ENCODE measurements at regions not wholly inside any gene's neighbourhood (a gene's known extent, or its start where the extent isn't known, plus 50 kb on each side); places are given as distances from the start of the nearest gene placed in this dataset.

DNA sequence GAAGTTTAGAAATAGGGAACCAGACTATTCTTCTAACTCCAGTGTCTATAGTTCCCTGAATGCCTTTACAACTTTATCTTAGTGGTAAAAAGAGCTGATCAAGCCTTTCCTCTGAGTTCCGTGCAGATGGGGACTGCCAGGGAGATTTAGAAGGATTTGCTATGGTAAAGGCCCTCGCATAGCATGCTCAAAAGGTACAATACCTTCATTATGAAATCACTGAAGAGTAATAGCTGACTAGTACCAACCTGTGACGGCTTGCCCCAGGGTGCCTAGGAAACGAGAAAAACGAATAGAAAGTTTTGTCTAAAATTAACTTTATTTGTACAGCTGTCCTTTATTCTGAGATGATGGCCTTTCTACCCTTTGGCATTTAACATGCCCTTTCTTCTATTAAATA lies 150.1 kb upstream of the ARHGAP42 start:
- no peak for DNase-seq

DNA sequence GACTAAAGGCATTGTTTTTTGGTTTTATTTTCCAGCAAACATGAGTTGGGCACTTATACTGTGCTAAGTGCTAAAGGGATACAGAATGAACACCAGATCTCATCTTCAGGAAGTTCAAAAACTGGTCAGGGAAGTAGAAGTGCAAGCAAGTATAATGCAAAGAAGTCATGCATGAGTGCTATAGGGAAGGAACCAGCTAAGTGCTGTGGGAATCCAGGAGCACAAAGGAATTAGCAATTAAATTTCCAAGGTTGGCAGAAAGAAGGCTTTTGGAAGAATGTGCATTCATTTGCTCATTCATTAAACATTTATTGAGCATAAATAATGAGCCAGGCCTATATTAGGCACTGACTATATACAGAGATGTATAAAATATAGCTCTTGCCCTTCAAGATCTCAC lies 143.7 kb upstream of the ARHGAP42 start:
- no peak for DNase-seq

DNA sequence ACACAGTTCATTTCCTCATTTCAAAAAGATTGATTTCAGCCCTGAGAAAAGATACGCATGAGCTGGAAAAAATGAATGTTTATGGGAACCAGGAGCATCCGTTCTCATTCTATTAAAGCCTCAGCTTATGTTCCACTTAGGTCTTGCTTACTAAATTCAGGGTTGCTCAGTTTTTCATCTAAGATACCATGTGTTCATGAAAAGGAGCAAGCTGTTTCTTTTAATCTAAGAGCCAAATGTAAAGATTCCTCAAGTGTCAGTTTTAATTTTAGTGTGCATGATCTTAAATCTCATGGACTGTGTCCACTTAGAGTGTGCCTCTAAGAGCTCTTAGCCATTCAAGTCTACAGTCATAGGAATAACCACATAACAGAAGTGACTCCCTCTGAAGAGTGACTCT lies 141.5 kb upstream of the ARHGAP42 start:
- no peak for DNase-seq

DNA sequence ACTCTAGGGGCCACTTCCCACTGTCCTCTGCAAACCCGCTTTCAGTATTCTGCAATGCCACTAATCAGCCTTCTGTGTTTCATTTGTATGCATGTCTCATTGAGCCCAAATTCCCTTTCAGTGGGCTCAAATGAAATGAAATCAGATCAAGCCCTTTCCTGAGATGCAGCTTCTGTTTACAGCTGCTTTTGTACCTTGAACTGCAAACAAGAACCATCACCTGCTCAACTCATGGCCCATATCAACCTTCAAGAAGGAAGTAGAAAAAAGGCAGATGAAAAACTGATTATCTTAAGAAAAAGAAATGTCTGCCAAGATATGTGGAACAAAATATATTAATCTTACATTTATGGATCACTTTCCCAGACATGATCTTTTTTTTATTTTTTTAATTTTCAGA lies 141.1 kb upstream of the ARHGAP42 start:
- DNase-seq, result no peak

DNA sequence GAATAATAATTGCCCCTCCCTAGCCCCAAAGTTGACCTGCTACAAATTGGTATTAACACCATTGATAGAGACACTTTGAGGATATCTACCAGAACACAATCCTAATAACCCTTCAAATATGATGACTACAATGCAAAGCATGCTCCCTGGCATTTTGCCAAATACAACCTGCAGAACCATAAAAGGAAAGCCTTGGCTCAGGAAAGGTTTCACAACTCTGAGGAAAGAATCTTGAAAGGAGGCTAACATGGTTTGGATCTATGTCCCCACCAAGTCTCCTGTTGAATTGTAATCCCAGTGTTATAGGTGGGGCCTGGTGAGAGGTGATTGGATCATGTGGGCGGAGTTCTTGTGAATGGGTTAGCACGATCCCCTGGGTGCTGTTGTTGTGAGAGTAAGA lies 140.4 kb upstream of the ARHGAP42 start:
- peak; percentile 23 for DNase-seq

DNA sequence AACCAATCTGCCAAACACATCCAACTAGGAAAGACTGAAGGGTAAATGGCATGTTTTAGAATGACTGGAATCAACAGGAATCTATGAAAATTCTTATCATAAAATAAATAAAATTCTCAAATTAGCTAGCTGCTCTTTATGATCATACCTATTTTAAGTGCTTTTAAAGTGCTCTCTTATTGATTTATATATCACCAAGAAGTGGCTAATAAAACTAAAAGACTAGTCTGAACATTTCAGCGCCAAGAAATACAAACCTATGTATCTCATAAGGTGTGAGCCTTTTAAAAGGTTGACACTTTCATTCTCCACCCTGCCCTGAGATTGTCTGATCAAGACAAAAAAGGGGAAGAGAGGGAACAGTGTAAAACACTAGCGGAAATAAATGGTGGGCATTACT lies 136.8 kb upstream of the ARHGAP42 start:
- DNase-seq, result no peak

DNA sequence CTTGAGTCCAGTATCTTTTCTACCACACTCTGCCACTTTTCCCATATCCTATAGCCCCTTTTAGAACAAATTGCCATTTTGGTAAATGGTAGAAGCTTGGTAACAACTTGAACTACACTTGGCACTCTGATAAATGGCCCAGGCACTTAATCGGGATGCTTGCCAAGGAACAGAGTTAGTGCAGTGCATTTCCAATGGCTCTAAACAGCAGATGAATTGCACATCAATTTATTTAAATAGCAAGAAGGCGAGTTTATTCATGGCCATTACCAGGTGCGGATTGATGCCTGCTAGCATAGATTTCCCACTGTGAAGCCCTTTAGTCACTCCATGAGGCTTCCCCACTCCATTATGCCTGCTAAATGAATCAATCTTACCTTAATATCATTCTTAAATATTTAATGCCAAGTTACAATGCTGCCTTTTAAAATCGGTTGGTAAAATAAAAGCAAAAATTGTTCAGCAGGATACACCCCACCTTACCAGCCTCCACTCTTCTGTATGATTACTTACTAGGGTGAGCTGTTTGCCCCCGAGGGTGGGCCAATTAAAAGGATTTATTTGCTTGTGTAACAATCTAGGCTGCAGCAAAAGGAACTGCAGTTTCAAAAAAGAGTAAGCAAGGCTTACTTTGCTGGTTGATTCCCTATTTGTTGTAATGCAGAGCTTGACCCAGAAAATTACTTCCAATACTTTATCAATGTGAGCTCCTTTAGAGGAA lies 136.0 kb upstream of the ARHGAP42 start:
- no peak for DNase-seq

DNA sequence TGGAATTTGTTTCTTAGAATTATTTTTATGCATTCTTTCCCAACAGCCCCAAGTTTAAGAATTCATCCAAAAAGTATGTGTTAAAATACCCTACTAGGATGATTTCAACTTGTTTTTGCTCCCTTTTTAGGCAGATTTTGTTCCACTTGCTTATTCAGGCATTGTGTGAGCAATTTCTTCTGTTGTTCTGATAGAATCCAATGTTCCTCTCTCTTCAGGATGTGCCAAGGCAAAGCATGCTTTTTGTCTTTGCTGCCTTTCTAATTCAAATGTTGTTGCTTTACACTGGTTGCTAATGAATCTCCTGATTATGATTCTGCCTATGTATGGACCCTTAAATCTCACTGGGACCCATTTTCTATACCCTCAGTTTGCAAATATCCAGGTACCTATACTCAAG lies 131.2 kb upstream of the ARHGAP42 start:
- no peak for DNase-seq

DNA sequence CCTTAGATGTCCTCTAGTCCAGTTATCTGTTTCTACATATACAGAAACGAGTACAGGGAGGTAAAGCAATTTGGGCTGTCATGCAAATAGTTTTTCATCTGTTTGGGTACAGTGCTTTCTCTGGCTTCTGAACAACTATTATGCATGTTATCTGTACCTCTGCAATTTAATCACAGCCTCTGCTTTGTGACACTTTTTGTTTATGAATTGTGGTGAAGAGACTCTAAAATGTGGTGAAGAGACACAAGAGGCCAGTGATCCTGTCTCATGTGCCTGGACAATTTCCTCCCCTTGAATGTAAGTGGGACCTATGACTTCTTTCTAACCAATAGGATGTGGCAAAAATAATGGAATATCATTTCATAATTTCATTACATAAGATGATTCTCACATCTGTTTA lies 130.3 kb upstream of the ARHGAP42 start:
- DNase-seq, result no peak

DNA sequence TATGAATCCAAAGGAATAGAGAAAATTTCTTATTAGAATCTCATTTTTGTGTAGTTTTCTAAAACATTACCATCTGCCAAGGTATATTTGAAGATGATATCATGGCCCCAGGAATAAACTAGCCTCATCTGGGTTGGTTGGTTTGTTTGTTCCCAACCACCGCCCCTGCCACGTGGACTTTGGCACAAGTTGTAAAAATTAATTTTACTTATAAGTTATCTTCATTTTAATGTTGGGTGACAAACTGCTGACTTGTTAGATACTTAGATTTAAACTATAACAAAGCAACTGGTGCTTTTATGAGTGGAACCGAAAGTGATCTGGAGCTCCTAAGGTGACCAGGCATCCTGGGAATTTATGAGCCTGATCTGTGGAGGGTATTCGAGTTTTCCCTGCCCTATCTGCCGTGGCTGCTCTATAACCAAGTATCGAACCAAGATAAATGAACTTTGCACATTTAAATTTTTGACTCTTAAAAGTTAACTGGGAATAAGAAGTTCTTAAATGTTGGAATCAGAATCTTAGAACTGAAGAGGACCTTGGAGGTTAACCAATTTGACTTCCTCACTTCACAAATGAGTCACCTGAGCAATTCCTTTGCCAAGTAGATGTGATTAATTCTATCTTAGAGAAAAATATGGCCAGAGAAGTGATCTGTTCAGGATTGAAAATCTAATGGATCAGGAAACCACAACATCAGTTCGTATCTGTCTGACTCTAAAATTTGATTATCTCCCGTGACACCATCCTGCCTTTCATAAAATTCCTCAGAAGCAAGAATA lies 129.1 kb upstream of the ARHGAP42 start:
- DNase-seq, result peak; percentile 62

DNA sequence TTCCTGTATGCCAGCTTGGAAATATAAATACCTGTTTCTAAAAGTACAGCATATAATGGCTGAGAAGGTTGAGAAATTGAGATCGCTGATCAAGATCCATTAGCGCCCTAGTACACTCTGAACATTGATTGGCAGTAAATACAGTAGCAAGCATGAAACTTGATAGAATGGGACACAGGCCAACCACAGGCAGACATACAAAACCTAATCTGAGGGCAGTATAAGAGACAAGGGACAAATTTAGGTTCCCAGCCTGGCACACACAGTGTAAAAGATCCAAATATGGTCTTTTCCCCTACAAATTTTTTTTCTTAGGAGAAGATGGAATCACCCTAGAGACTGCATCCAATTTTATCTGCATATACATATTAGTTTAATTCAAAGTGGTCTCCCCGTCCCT lies 126.5 kb upstream of the ARHGAP42 start:
- DNase-seq, result no peak

DNA sequence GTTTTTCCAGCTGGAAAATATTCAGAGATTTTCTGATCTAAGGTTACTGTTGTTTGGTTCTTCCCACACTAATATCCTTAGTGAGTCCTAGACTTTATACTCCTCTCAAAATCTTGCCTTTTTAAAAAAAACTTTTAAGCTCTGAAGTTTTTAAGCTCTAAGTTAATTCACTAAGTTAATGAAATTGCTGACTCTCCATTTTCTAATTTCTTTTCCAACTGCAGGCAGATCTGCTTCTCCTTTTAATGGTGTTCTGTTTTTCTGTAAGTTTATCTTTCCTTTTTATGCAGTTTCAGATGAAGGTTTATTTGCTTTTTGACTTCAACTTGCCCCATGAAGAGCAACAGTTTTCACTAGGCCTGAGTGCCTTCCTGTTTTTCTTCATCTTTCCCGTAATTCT lies 125.8 kb upstream of the ARHGAP42 start:
- DNase-seq, result no peak

DNA sequence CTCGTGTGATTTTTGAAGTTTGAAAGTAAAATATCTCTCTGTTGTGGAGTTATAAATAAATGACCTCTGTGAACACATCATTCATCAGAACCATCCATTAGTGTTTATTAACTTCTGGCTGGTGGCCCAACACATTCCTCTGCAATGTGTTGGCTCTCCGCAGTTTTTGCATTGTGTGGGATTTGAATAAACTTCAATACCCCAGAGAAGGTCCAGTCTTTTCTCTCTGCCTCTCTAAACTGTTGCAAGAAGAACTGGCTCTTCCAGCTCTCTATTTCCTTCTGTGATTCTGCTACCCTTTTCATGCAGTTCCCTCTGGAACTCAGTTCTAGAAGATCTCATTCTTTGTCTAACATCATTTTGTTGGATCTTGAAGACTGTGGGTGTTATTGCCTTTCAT lies 125.0 kb upstream of the ARHGAP42 start:
- DNase-seq, result peak; percentile 84

DNA sequence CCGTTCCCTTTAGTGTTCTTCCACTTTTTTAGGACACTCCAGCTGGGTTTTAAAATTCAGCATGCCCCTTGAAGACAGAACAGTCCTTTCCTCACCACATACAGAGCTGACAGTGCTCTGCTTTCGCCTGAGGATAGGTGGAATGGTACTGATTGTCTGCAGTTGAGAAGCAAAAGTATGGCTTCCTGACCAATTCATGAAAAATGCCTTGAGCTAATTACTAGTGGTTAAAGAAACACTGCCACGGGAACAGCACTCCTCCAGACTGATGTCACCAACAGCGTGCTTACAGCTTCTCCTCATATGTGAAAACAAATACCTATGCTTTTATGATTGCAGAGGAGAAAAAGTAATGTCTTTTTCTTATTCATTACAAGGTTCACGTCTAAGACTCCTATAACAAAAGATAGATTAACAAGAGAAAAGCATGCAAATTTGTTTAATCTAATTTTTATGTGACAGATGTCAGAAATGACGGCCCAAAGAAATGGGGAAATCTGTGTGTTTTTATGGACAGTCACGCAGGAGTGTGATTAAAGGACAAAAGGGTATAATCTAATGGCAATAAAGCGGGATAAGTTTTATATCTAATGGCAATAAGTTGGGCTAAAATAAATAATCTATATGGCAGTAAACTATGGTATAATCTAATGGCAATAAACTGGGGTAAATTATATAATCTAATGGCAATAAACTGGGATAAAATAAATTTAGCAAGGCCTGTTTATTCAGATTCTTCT lies 123.4 kb upstream of the ARHGAP42 start:
- no peak for DNase-seq

DNA sequence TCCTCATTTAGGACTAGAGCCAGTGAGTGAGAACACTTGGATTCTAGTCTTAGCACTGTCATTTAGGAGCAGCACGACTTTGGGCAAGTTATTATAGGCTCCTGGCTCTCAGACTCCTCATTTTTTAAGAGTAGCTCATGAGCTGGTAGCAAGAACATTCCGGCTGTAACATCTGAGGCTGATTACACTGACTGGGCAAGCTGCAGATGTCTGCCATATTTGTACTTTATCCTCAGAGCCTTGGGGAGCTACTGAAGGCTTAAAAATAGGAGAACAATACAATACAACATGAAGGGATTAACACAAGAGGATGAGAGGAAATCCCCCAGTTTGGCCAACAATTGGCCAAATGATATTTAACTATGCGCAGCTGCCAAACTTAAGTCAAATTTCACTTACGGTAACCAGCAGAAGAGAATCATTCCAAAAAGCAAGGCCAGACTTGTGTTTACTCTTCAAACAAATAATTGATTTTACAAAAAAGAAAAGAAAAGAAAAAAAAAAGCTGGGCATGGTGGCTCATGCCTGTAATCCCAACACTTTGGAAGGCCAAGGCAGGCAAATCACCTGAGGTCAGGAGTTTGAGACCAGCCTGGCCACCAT lies 113.1 kb upstream of the ARHGAP42 start:
- no peak for DNase-seq

DNA sequence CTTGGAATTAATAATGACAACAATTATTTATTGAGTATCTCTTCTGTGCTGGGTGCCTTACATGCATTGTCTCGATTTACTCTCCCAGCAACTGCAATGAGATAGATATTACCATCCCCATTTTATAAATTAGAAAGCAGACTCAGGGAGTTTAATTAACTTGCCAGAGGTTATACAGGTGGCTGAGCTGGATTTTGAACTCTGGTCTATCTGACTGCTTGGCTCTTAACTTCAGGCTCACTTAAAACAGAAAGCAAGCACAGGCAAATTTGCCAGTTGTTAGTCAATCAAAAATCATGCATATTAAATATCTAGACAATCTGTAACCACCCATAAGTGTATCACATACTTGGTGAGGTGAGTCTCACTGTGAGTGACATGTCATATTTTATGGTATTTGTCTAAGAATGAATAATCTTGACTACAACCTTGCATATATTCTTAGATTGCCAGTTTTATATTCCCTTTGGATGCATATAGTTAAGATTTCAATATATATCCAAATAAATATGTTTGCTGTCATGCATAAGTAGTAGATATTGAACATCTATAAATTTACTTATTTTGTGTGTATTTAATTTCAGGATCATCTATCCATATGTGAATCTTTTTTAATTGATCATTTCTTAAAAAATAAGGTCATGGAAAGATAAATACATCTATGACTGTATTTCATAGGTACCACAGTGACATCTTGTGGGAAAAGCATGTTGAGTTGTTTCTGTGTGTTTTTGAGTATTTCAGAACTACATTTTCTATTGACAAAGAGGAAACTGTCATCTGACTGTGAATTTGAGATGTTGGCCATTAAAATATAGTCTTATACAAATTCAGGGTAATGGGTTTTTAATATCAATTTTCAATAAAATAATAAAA lies 112.0 kb upstream of the ARHGAP42 start:
- DNase-seq, result peak; percentile 48

DNA sequence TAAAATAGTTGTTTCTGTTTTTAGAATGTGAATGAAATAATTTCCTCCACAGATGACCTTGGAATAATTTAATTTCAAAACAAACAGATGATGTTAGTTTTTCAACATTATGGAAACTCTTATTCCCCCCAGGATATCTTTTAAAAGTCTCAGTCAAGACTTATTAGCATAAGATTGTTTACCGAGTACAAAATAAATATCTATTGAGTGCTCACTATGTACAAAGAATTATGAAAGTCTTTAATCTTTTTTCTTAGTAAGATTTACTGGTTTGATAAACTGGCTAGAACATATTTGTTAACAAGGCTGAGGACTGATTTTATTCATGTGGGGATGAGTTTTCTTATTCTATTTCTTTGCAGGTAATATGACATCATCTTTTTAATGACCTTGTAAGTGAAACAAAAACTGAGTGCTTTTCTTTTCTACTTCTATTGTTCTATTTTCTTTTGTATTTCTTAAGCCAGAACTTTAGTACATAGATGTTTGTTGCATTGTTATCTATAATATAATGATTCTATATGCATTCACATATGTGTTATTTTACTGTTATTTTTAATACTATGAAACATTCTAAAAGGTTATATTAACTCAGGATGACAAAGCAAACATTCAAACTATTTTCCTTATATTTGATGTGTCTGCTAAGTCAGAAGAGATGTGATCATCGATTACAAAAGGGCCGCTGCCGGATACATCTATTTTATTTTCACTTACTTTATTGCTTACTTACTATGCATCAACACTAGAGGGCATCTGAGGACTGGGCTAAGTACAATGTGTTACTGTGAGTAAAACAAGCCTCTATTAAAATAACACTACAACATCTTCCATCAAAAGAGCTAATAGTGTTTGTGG lies 111.0 kb upstream of the ARHGAP42 start:
- DNase-seq, result peak; percentile 70

DNA sequence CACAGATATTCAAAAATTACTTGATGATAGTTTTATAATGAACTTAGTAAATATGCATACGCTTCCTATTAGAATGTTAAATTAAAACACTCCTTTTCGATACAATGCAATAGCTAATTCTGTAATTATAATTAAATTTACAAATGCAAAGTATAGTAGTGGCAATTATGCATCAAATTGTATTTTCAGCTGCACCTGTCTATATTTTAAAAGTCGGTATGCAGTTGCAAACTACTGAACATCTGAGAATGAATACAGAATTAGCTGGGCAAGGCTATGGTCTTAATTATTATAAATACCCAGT lies 110.4 kb upstream of the ARHGAP42 start:
- no peak for DNase-seq

DNA sequence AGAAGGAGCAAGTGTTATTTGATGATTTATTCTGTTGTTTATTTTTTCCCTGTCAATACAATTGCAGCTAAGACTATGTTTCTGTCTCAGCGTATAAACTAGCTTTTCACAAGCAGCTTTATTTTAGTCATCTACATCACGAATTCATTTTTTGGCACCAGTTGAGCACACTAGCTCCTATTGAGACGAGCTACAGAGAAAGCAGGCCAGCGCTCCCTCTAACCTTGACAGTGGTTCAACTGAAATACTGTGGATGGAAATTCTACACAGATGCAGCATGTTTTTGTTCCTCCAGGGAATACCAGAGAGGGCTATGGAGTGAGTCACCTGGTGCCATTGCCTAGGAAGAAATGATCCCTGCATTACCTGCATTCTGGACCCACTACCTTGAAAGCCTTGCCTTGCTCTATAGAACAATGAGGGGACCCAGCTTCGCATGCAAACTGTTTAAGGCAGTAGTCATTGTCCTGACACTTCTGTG lies 108.2 kb upstream of the ARHGAP42 start:
- peak; percentile 15 for DNase-seq

DNA sequence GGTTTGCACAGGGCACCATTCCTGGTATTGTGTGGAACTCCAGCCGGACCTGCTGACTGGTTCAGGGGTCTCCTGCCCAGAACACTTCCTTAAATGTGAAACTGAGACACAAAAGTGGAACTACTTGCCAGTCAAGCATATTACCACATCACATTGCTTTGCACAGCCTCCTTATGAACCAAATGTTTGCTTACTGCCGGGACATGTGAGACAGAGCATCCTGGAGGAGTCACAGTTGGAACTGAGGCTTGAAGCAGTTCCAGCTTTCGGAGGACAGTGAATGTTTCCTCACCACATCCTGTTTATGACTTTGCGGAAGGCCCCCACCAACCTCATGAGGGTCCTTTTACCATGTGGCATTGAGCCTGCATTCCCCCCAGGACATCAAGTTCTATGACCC lies 105.8 kb upstream of the ARHGAP42 start:
- no peak for DNase-seq

DNA sequence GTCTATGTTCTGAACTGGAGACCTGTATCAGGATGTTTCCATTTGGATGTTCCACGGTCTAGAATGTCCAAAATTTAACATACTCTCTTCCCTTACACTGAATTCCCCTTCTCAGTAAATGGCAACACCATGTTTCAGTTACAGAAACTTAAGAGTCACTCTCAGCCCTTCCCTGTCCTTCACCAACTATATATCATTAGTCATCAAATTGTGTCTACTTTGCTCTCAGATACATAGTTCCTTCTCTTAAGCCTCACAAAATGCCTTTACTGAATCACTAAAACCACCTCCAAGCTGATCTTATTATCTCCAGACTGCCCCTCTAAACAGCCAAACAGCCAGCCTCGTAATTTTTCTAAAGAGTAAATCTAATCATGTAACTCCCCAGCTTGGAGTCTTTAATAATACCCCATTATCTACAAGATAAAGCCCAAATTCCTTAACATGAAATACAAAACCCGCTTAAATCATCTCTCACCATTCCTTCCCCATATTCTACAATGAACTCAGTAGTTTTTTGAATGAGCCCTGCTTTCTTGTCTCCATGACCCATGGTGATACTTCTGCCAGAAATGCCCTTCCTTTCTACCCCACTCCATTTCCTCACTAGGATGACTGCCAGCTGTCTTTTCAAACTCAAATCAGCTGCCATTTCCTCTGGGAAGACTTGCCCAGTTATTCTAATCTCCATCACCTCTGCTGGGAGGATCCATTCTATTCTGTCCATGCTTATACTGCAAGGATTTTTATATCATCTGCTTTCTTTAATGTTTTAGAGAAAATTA lies 102.7 kb upstream of the ARHGAP42 start:
- DNase-seq, result no peak
